ENCODE measurements at regions not wholly inside any gene's neighbourhood (a gene's known extent, or its start where the extent isn't known, plus 50 kb on each side); places are given as distances from the start of the nearest gene placed in this dataset.

- TF ChIP-seq POLR2A (IDR thresholded peaks at IDR 0.05; ENCODE audit: low read length) (no peak), GATA1 (IDR thresholded peaks at IDR 0.05; ENCODE audit: low read depth, low read length) (no peak)
- DNase-seq: no peak
Observed at GRCh38 chr16:61246592-61246991, 789.6 kb downstream of the CDH8 start.

- TF ChIP-seq POLR2A (IDR thresholded peaks at IDR 0.05; ENCODE audit: low read length) (no peak), GATA1 (IDR thresholded peaks at IDR 0.05; ENCODE audit: low read depth, low read length) (no peak)
- no peak for DNase-seq
Observed at GRCh38 chr16:61243954-61244353, 792.3 kb downstream of the CDH8 start.

- DNase-seq: no peak
- TF ChIP-seq POLR2A (IDR thresholded peaks at IDR 0.05; ENCODE audit: low read length) (no peak), GATA1 (IDR thresholded peaks at IDR 0.05; ENCODE audit: low read depth, low read length) (no peak)
Observed at GRCh38 chr16:61237884-61238485, 798.3 kb downstream of the CDH8 start.

GRCh38 chr16:61233713-61234112 lies 802.5 kb downstream of the CDH8 start:
- no peak for TF ChIP-seq POLR2A (IDR thresholded peaks at IDR 0.05; ENCODE audit: low read length)
- no peak for TF ChIP-seq GATA1 (IDR thresholded peaks at IDR 0.05; ENCODE audit: low read depth, low read length)
- no peak for DNase-seq

- TF ChIP-seq POLR2A (IDR thresholded peaks at IDR 0.05; ENCODE audit: low read length): no peak
- no peak for DNase-seq
Observed at GRCh38 chr16:61228371-61228770, 807.9 kb downstream of the CDH8 start.

- DNase-seq: no peak
- TF ChIP-seq POLR2A (IDR thresholded peaks at IDR 0.05; ENCODE audit: low read length): no peak
- no peak for TF ChIP-seq GATA1 (IDR thresholded peaks at IDR 0.05; ENCODE audit: low read depth, low read length)
Observed at GRCh38 chr16:61215605-61216004, 820.6 kb downstream of the CDH8 start.

GRCh38 chr16:61214780-61215179 lies 821.5 kb downstream of the CDH8 start:
- DNase-seq: no peak
- no peak for TF ChIP-seq POLR2A (IDR thresholded peaks at IDR 0.05; ENCODE audit: low read length)
- no peak for TF ChIP-seq GATA1 (IDR thresholded peaks at IDR 0.05; ENCODE audit: low read depth, low read length)

GRCh38 chr16:61210076-61210475 lies 826.2 kb downstream of the CDH8 start:
- no peak for TF ChIP-seq POLR2A (IDR thresholded peaks at IDR 0.05; ENCODE audit: low read length)
- no peak for TF ChIP-seq GATA1 (IDR thresholded peaks at IDR 0.05; ENCODE audit: low read depth, low read length)

GRCh38 chr16:61195006-61195405 lies 841.2 kb downstream of the CDH8 start:
- no peak for TF ChIP-seq POLR2A (IDR thresholded peaks at IDR 0.05; ENCODE audit: low read length)
- no peak for TF ChIP-seq GATA1 (IDR thresholded peaks at IDR 0.05; ENCODE audit: low read depth, low read length)

More at GRCh38 chr16:61210076-61210475, 826.2 kb downstream of the CDH8 start:
- no peak for DNase-seq

GRCh38 chr16:61194573-61194972 lies 841.7 kb downstream of the CDH8 start:
- TF ChIP-seq GATA1 (IDR thresholded peaks at IDR 0.05; ENCODE audit: low read depth, low read length) (no peak), POLR2A (IDR thresholded peaks at IDR 0.05; ENCODE audit: low read length) (no peak)
- no peak for DNase-seq

More at GRCh38 chr16:61195006-61195405, 841.2 kb downstream of the CDH8 start:
- no peak for DNase-seq

GRCh38 chr16:61182391-61182790 lies 853.8 kb downstream of the CDH8 start:
- TF ChIP-seq GATA1 (IDR thresholded peaks at IDR 0.05; ENCODE audit: low read depth, low read length) (no peak), POLR2A (IDR thresholded peaks at IDR 0.05; ENCODE audit: low read length) (no peak)
- DNase-seq: no peak

GRCh38 chr16:61181982-61182381 lies 854.3 kb downstream of the CDH8 start:
- DNase-seq: no peak

GRCh38 chr16:61179561-61179960 lies 856.7 kb downstream of the CDH8 start:
- TF ChIP-seq POLR2A (IDR thresholded peaks at IDR 0.05; ENCODE audit: low read length) (no peak), GATA1 (IDR thresholded peaks at IDR 0.05; ENCODE audit: low read depth, low read length) (no peak)
- no peak for DNase-seq

More at GRCh38 chr16:61181982-61182381, 854.3 kb downstream of the CDH8 start:
- TF ChIP-seq GATA1 (IDR thresholded peaks at IDR 0.05; ENCODE audit: low read depth, low read length): no peak
- TF ChIP-seq POLR2A (IDR thresholded peaks at IDR 0.05; ENCODE audit: low read length): no peak

GRCh38 chr16:61165797-61166196 lies 870.4 kb downstream of the CDH8 start:
- DNase-seq: no peak
- TF ChIP-seq POLR2A (IDR thresholded peaks at IDR 0.05; ENCODE audit: low read length) (no peak), GATA1 (IDR thresholded peaks at IDR 0.05; ENCODE audit: low read depth, low read length) (no peak)

GRCh38 chr16:61150351-61150750 lies 885.9 kb downstream of the CDH8 start:
- TF ChIP-seq POLR2A (IDR thresholded peaks at IDR 0.05; ENCODE audit: low read length) (no peak), GATA1 (IDR thresholded peaks at IDR 0.05; ENCODE audit: low read depth, low read length) (no peak)
- no peak for DNase-seq
